ENCODE measurements at regions not wholly inside any gene's neighbourhood (a gene's known extent, or its start where the extent isn't known, plus 50 kb on each side); places are given as distances from the start of the nearest gene placed in this dataset.

- Mint-ChIP-seq H3K4me3 (no peak overlapping the region), H3K27me3 (ENCODE audit: low read depth in 2 of 2) (no peaks in the 10 kb centered on the region), H3K9me3 (peaks cover 3 to 9% of the 10 kb centered on the region in 2 donors), H3K27ac (no peak overlapping the region), H3K36me3 (no peaks in the 10 kb centered on the region), H3K4me1 (no peaks in the 10 kb centered on the region)
- H3K36me3 ChIP-seq (ENCODE audit: control insufficient read depth, insufficient read depth, low read length), result no peaks in the 10 kb centered on the region
- DNase-seq (no peak), ATAC-seq (no peak)
- H3K4me1 ChIP-seq (ENCODE audit: control insufficient read depth, insufficient read depth, low read length), result no peaks in the 10 kb centered on the region
- no peak overlapping the region for H3K4me3 ChIP-seq (ENCODE audit: low read length)
- WGBS (ENCODE audit: insufficient coverage), result no CpG with 5 or more reads among the region's 1 CpG
- peaks cover 4% of the 10 kb centered on the region for H3K9me3 ChIP-seq (ENCODE audit: control insufficient read depth, insufficient read depth, low read length)
- intact Hi-C loops (cut with micrococcal nuclease), result no loop called here
- H3K27ac ChIP-seq (ENCODE audit: low read length), result no peak overlapping the region
- TF ChIP-seq, protein P1, sequence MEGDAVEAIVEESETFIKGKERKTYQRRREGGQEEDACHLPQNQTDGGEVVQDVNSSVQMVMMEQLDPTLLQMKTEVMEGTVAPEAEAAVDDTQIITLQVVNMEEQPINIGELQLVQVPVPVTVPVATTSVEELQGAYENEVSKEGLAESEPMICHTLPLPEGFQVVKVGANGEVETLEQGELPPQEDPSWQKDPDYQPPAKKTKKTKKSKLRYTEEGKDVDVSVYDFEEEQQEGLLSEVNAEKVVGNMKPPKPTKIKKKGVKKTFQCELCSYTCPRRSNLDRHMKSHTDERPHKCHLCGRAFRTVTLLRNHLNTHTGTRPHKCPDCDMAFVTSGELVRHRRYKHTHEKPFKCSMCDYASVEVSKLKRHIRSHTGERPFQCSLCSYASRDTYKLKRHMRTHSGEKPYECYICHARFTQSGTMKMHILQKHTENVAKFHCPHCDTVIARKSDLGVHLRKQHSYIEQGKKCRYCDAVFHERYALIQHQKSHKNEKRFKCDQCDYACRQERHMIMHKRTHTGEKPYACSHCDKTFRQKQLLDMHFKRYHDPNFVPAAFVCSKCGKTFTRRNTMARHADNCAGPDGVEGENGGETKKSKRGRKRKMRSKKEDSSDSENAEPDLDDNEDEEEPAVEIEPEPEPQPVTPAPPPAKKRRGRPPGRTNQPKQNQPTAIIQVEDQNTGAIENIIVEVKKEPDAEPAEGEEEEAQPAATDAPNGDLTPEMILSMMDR (IDR thresholded peaks at IDR 0.05), result no peak
- H3K27me3 ChIP-seq (ENCODE audit: control insufficient read depth, insufficient read depth, low read length), result no peaks in the 10 kb centered on the region
Measured at GRCh38 chr18:64283059-64283458, 134.2 kb upstream of the LINC00305 start.

DNA sequence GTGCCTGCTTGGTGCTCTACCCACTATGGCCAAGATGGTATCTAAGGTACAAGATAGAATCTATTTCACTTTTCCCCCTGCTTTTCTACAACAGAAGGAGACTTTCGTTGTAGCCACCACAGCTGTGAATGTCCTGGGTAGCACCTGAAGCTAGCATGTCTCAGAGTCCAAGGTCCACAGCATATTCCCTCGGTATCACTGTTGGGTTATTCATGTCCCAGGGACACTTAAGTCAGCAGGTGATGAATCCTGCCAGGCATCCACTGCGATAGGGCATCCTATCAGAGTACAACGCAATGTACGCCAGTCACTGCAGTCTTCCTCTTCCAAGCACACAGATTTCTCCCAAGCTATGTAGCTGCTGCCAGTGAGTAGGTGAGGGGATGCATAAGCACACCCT is 129.1 kb upstream of the LINC00305 start:
- H3K4me1 ChIP-seq (ENCODE audit: control insufficient read depth, insufficient read depth, low read length), result no peaks in the 10 kb centered on the region
- H3K36me3 Mint-ChIP-seq, result peaks cover 4% of the 10 kb centered on the region
- no peak overlapping the region for H3K27ac Mint-ChIP-seq
- TF ChIP-seq, protein P1 (IDR thresholded peaks at IDR 0.05), result no peak
- H3K9me3 ChIP-seq (ENCODE audit: control insufficient read depth, insufficient read depth, low read length), result peaks cover 5% of the 10 kb centered on the region
- H3K4me3 Mint-ChIP-seq, result no peak overlapping the region
- H3K36me3 ChIP-seq (ENCODE audit: control insufficient read depth, insufficient read depth, low read length), result no peaks in the 10 kb centered on the region
- no peak for DNase-seq
- H3K4me1 Mint-ChIP-seq, result no peaks in the 10 kb centered on the region
- no peak overlapping the region for H3K27ac ChIP-seq (ENCODE audit: low read length)
- intact Hi-C loops (cut with micrococcal nuclease), result no loop called here
- 90% methylated on average over 5 of the region's 5 CpGs for WGBS (ENCODE audit: insufficient coverage)
- no peak for ATAC-seq
- H3K9me3 Mint-ChIP-seq, result peaks cover 11 to 18% of the 10 kb centered on the region in 2 donors
- no peaks in the 10 kb centered on the region for H3K27me3 ChIP-seq (ENCODE audit: control insufficient read depth, insufficient read depth, low read length)
- no peak overlapping the region for H3K4me3 ChIP-seq (ENCODE audit: low read length)
- no peaks in the 10 kb centered on the region for H3K27me3 Mint-ChIP-seq (ENCODE audit: low read depth in 2 of 2)

DNA sequence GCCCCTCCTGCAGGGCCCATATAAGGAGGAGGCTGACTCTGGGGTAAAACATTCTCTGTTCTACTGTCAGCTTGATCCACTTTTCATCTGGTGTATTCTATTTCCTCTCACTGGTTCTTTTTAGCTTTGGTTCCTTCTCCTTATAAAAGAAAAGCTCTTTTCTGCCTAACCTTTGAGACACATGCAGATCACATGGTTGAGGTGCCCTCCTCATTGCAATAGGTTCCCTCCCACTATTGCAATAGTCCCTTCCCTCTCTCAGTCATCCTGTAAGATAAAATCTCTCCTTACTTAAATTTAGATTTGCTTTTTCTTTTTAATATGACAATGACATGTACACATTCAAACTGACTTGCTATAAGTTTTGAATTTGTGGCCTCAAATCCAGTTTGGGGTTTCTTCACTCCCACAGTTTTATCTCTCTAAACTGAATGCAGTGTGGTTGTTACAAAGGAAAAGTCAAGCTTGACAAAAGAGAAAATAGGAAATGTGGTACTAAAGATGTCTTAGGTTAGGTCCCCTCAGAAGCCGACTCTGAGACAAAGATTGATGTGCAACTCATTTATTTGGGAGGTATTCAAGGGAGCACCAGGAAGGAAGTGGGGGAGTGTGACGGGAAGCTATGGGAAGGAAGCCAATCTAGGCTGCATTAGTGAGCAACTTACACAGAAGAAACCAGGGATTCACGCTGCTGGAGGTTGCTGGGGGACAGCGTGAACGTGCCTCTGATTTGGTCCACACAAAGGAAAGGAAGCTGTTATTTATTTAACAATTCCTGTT is 127.6 kb upstream of the LINC00305 start:
- H3K27me3 Mint-ChIP-seq (ENCODE audit: low read depth in 2 of 2), result no peaks in the 10 kb centered on the region
- WGBS (ENCODE audit: insufficient coverage), result 21% methylated on average over 5 of the region's 5 CpGs
- no peaks in the 10 kb centered on the region for H3K36me3 ChIP-seq (ENCODE audit: control insufficient read depth, insufficient read depth, low read length)
- no peak overlapping the region for H3K27ac Mint-ChIP-seq
- H3K27ac ChIP-seq (ENCODE audit: low read length), result no peak overlapping the region
- no peaks in the 10 kb centered on the region for H3K4me1 Mint-ChIP-seq
- no peaks in the 10 kb centered on the region for H3K4me1 ChIP-seq (ENCODE audit: control insufficient read depth, insufficient read depth, low read length)
- H3K36me3 Mint-ChIP-seq, result peaks cover 4% of the 10 kb centered on the region
- H3K9me3 ChIP-seq (ENCODE audit: control insufficient read depth, insufficient read depth, low read length), result peaks cover 5% of the 10 kb centered on the region
- ATAC-seq (no peak), DNase-seq (no peak)
- intact Hi-C loops (cut with micrococcal nuclease), result no loop called here
- peaks cover 10 to 21% of the 10 kb centered on the region in 2 donors for H3K9me3 Mint-ChIP-seq
- H3K4me3 ChIP-seq (ENCODE audit: low read length), result no peak overlapping the region
- H3K4me3 Mint-ChIP-seq, result no peak overlapping the region
- TF ChIP-seq, protein P1 (IDR thresholded peaks at IDR 0.05), result no peak
- no peaks in the 10 kb centered on the region for H3K27me3 ChIP-seq (ENCODE audit: control insufficient read depth, insufficient read depth, low read length)

Data from natural killer cell (primary cell).